DOHH2 (cell line): ENCODE measurements at regions not wholly inside any gene's neighbourhood (a gene's known extent, or its start where the extent isn't known, plus 50 kb on each side); places are given as distances from the start of the nearest gene placed in this dataset.

ENCODE experiments used
- EZH2phosphoT487 ChIP-seq: fragments of 200-600 bp; sonication (generic); IDR thresholded peaks from 2 replicates; pipeline ENCODE4 v1.6.1; 2017; ENCODE audit warnings: borderline replicate concordance, mild to moderate bottlenecking, antibody characterized with exemption, low read length, moderate library complexity, mixed read lengths
- TF ChIP-seq, protein P1 (sequence below): fragments of 200-600 bp; sonication (generic); IDR thresholded peaks from one replicate; pipeline ENCODE4 v1.5.1; 2014; ENCODE audit warnings: antibody characterized with exemption, mild to moderate bottlenecking, low read depth, low read length; ENCODE audit not compliant: poor library complexity, severe bottlenecking

DNA sequence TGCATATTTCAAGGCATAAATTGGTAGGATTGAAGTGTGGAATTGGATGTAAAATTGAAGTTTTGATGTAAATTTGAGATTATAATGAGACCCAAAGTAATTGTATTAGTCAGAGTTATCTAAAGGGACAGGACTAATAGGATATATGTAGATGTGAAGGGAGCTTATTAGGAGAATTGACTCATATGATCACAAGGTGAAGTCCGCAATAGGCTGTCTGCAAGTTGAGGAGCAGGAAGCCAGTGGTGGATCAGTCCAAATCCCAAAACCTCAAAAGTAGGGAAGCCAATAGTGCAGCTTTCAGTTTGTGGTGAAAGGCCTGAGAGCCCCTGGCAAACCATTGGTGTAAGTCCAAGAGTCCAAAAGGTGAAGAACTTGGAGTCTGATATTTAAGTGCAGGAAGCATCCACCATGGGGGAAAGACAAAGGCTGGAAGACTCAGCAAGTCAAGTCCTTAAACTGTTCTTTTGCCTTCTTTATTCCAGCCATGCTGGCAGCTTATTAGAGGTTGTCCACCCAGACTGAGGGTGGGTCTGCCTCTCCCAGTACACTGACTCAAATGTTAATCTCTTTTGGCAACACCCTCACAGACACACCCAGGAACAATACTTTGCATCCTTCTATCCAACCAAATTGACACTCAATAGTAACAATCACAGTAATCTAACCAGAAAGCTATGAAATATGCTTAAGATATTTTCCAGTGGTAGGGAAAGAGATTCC lies 442.6 kb upstream of the PTCHD4 start:
- TF ChIP-seq EZH2phosphoT487 = no peak
- TF ChIP-seq, protein P1, sequence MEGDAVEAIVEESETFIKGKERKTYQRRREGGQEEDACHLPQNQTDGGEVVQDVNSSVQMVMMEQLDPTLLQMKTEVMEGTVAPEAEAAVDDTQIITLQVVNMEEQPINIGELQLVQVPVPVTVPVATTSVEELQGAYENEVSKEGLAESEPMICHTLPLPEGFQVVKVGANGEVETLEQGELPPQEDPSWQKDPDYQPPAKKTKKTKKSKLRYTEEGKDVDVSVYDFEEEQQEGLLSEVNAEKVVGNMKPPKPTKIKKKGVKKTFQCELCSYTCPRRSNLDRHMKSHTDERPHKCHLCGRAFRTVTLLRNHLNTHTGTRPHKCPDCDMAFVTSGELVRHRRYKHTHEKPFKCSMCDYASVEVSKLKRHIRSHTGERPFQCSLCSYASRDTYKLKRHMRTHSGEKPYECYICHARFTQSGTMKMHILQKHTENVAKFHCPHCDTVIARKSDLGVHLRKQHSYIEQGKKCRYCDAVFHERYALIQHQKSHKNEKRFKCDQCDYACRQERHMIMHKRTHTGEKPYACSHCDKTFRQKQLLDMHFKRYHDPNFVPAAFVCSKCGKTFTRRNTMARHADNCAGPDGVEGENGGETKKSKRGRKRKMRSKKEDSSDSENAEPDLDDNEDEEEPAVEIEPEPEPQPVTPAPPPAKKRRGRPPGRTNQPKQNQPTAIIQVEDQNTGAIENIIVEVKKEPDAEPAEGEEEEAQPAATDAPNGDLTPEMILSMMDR = no peak
